Right cardiac atrium (tissue), 5 donors: ENCODE measurements at regions not wholly inside any gene's neighbourhood (a gene's known extent, or its start where the extent isn't known, plus 50 kb on each side); places are given as distances from the start of the nearest gene placed in this dataset.
"Not testable (repeated sequence)": the region's sequence is repeated elsewhere in the genome, so short reads cannot be mapped to it uniquely, and the experiment has no call there.

Source experiments
- ATAC-seq, 2 donors: fragments of 200-7000 bp; cut with Tn5 transposase; one replicate each; pipeline versions ENCODE4 v1.8.0 to v1.9.1; 2020; ENCODE audit warnings: moderate library complexity in 2 of 2, mild to moderate bottlenecking in 1 of 2
- DNase-seq, 3 donors: peaks; one replicate each; pipeline ENCODE4 v3.0.0-alpha.2; 2020
- H3K27ac ChIP-seq: one replicate; pipeline ENCODE4 v1.5.1; 2013; ENCODE audit warnings: mild to moderate bottlenecking, low read length, control low read depth, moderate library complexity
- H3K27me3 ChIP-seq: one replicate; pipeline ENCODE4 v1.6.1; 2013; ENCODE audit not compliant: control insufficient read depth, insufficient read depth
- H3K4me1 ChIP-seq: one replicate; pipeline ENCODE4 v1.6.1; 2013; ENCODE audit warnings: low read length; ENCODE audit not compliant: control insufficient read depth, insufficient read depth
- H3K4me3 ChIP-seq: one replicate; pipeline ENCODE4 v1.5.1; 2013; ENCODE audit warnings: low read length, control low read depth
- H3K9me3 ChIP-seq: one replicate; pipeline ENCODE4 v1.6.1; 2013; ENCODE audit warnings: low read length; ENCODE audit not compliant: control insufficient read depth
- WGBS: extraction: QIAGEN DNeasy Blood & Tissue Kit; methylation state at CpG from one replicate; pipeline ENCODE4 v1.1.7; 2013; 5-methylcytosine and 5-hydroxymethylcytosine counted together
- intact Hi-C, 4 donors: fragments of 100-400 bp; cut with DNase I; formaldehyde crosslinking; loops; one replicate each; pipeline versions ENCODE4 v1.11.0 to v1.14.0; 2022 to 2023
- donor health status: healthy with polysubstance abuse.
- donor health status: DM: no; HTN: yes; CAD: no.
- donor health status: DM: no; HTN: no; CAD: no.
- donor health status: DM: no; HTN: yes; CAD: no; lungs with severe emphysema.
- donor health status: DM: yes; HTN: yes; CAD: no.

- Histone ChIP-seq H3K27ac (no peak overlapping the region), H3K9me3 (peaks cover 3% of the 10 kb centered on the region), H3K4me1 (no peaks in the 10 kb centered on the region), H3K27me3 (no peaks in the 10 kb centered on the region), H3K4me3 (no peak overlapping the region)
- ATAC-seq (no peak), DNase-seq (no peak)
- WGBS, result 80% methylated on average over 4 of the region's 4 CpGs
- intact Hi-C loops, result no loop called here
Measured at GRCh38 chr14:62445570-62445969, 599.7 kb downstream of the KCNH5 start.

GRCh38 chr14:62451221-62451620 lies 594.0 kb downstream of the KCNH5 start:
- no peaks in the 10 kb centered on the region for H3K9me3 ChIP-seq
- no peaks in the 10 kb centered on the region for H3K27me3 ChIP-seq
- intact Hi-C loops, result no loop called here
- ATAC-seq (no peak), DNase-seq (no peak)
- H3K27ac ChIP-seq, result no peak overlapping the region
- no peaks in the 10 kb centered on the region for H3K4me1 ChIP-seq
- H3K4me3 ChIP-seq, result no peak overlapping the region
- WGBS, result 83% methylated on average over 3 of the region's 3 CpGs

- 70% methylated on average over 2 of the region's 2 CpGs for WGBS
- Histone ChIP-seq H3K4me3 (no peak overlapping the region), H3K27me3 (no peaks in the 10 kb centered on the region), H3K27ac (no peak overlapping the region), H3K4me1 (no peaks in the 10 kb centered on the region), H3K9me3 (no peaks in the 10 kb centered on the region)
- ATAC-seq, result no peak
- intact Hi-C loops, result no loop called here
- DNase-seq, result no peak
Measured at GRCh38 chr14:62453226-62453625, 592.0 kb downstream of the KCNH5 start.

- Histone ChIP-seq H3K27me3 (no peaks in the 10 kb centered on the region), H3K4me1 (no peaks in the 10 kb centered on the region), H3K4me3 (no peak overlapping the region), H3K9me3 (no peaks in the 10 kb centered on the region), H3K27ac (no peak overlapping the region)
- DNase-seq, result no peak
- intact Hi-C loops, result no loop called here
- no peak for ATAC-seq
- WGBS, result 79% methylated on average over 3 of the region's 3 CpGs
Measured at GRCh38 chr14:62455446-62455845, 589.8 kb downstream of the KCNH5 start.

GRCh38 chr14:62462988-62463387 lies 582.3 kb downstream of the KCNH5 start:
- Histone ChIP-seq H3K27me3 (no peaks in the 10 kb centered on the region), H3K27ac (no peak overlapping the region), H3K4me1 (no peaks in the 10 kb centered on the region), H3K4me3 (no peak overlapping the region), H3K9me3 (no peaks in the 10 kb centered on the region)
- intact Hi-C loops, result no loop called here
- DNase-seq (no peak), ATAC-seq (no peak)
- 74% methylated on average over 4 of the region's 4 CpGs for WGBS

- 69% methylated on average over 1 of the region's 1 CpG for WGBS
- H3K4me1 ChIP-seq, result no peaks in the 10 kb centered on the region
- intact Hi-C loops, result no loop called here
- DNase-seq (no peak), ATAC-seq (no peak)
- H3K4me3 ChIP-seq, result no peak overlapping the region
- no peaks in the 10 kb centered on the region for H3K9me3 ChIP-seq
- no peaks in the 10 kb centered on the region for H3K27me3 ChIP-seq
- H3K27ac ChIP-seq, result no peak overlapping the region
Measured at GRCh38 chr14:62468946-62469345, 576.3 kb downstream of the KCNH5 start.

GRCh38 chr14:62470935-62471334 lies 574.3 kb downstream of the KCNH5 start:
- Histone ChIP-seq H3K4me3 (no peak overlapping the region), H3K27me3 (no peaks in the 10 kb centered on the region), H3K4me1 (no peaks in the 10 kb centered on the region), H3K27ac (no peak overlapping the region), H3K9me3 (no peaks in the 10 kb centered on the region)
- intact Hi-C loops, result no loop called here
- DNase-seq (no peak), ATAC-seq (no peak)
- 85% methylated on average over 4 of the region's 4 CpGs for WGBS

GRCh38 chr14:62491146-62491545 lies 554.1 kb downstream of the KCNH5 start:
- Histone ChIP-seq H3K4me3 (no peak overlapping the region), H3K9me3 (no peaks in the 10 kb centered on the region), H3K4me1 (no peaks in the 10 kb centered on the region), H3K27me3 (no peaks in the 10 kb centered on the region), H3K27ac (no peak overlapping the region)
- DNase-seq (no peak), ATAC-seq (no peak)
- intact Hi-C loops, result no loop called here
- 74% methylated on average over 1 of the region's 1 CpG for WGBS

GRCh38 chr14:62497708-62498107 lies 547.5 kb downstream of the KCNH5 start:
- 28% methylated on average over 1 of the region's 1 CpG for WGBS
- ATAC-seq, result no peak
- DNase-seq, result no peak
- H3K27me3 ChIP-seq, result no peaks in the 10 kb centered on the region
- H3K4me3 ChIP-seq, result no peak overlapping the region
- H3K4me1 ChIP-seq, result no peaks in the 10 kb centered on the region
- intact Hi-C loops, result no loop called here
- no peak overlapping the region for H3K27ac ChIP-seq
- H3K9me3 ChIP-seq, result no peaks in the 10 kb centered on the region

- ATAC-seq (no peak), DNase-seq (no peak)
- Histone ChIP-seq H3K27ac (no peak overlapping the region), H3K4me3 (no peak overlapping the region), H3K4me1 (no peaks in the 10 kb centered on the region), H3K9me3 (no peaks in the 10 kb centered on the region), H3K27me3 (no peaks in the 10 kb centered on the region)
- intact Hi-C loops, result no loop called here
- whole genome bisulfite sequencing, result 89% methylated on average over 1 of the region's 1 CpG
Measured at GRCh38 chr14:62501021-62501750, 544.1 kb downstream of the KCNH5 start.

- Histone ChIP-seq H3K9me3 (no peaks in the 10 kb centered on the region), H3K27ac (no peak overlapping the region), H3K27me3 (no peaks in the 10 kb centered on the region), H3K4me3 (no peak overlapping the region), H3K4me1 (no peaks in the 10 kb centered on the region)
- DNase-seq, result no peak
- no peak for ATAC-seq
- 76% methylated on average over 4 of the region's 4 CpGs for WGBS
- intact Hi-C loops, result no loop called here
Measured at GRCh38 chr14:62505045-62505444, 540.2 kb downstream of the KCNH5 start.

GRCh38 chr14:62521309-62521708 lies 523.9 kb downstream of the KCNH5 start:
- not testable (repeated sequence) for DNase-seq, ATAC-seq

More at GRCh38 chr14:62521309-62521708, 523.9 kb downstream of the KCNH5 start:
- intact Hi-C loops, H3K9me3 ChIP-seq, H3K4me3 ChIP-seq, H3K4me1 ChIP-seq, H3K27me3 ChIP-seq, H3K27ac ChIP-seq: not testable (repeated sequence)
- WGBS, result 87% methylated on average over 9 of the region's 9 CpGs
